Stimulated activated CD4-positive, alpha-beta T cell treated with anti-CD3 and anti-CD28 coated beads, TNF-alpha, amount 100 ng/mL, for 1 hour (primary cell): ENCODE measurements at regions not wholly inside any gene's neighbourhood (a gene's known extent, or its start where the extent isn't known, plus 50 kb on each side); places are given as distances from the start of the nearest gene placed in this dataset.

ENCODE experiments used
- DNase-seq, 3 donors: peaks; one replicate each; pipeline ENCODE4 v3.0.0-alpha.2; 2020; ENCODE audit warnings: low read depth in 3 of 3, low spot score in 1 of 3

DNA sequence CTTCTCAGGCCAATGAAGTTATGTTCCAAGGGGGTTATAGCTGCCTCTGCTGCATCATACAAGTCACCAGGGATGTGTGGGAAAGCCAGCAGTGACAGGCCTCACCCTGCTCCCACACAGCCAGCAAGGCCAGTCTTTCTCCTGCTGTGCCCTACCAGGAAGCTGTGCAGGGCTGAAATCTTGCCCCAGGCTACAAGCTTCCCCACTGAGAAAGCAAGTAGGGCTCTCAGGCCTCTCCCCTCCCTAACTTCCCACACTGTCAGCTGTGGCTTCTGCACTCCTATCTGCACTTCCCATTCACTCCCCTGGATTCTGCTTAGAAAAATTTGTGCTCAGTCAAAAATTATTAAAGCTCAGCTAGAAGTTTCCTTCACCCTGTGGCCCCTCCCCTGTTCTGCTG lies 611.2 kb upstream of the ZNF608 start:
- DNase-seq = no peak

DNA sequence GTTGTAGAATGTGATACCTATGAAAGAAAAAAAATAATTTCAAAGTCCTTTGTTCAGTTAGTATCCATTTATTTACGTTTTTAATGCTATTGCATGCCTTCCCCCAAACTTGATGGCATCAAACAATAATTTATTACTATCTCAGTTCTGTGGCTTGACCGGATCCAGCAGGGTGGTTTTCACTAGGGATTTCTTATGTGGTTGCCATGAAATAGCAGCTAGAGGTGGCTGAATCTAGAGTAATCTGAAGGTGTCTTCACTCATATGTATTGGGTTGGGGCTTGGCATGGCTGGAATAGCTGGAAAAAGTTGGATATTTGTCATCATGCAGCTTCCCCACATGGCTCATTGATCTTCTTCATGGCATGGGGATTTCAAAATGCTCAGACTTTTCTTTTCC lies 619.3 kb upstream of the ZNF608 start:
- DNase-seq = no peak

DNA sequence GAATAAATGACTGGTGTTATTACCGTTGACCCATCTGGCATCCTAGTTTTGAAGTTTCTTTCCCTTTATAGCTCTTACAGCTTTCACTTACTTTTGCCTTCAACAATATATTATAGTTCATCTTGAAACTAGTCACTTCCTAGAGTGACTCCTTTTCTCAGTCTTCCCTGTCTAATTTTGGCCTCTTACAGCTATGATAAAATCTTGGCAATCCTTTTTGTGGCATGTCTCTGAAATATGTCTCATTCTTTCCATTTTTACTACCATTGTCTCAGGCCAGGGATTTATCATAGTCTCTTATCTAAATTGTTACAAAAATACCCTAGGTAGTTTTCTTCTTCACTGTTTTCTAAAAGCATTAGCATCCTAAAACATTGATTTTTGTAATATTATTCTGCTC lies 621.3 kb upstream of the ZNF608 start:
- DNase-seq = no peak

DNA sequence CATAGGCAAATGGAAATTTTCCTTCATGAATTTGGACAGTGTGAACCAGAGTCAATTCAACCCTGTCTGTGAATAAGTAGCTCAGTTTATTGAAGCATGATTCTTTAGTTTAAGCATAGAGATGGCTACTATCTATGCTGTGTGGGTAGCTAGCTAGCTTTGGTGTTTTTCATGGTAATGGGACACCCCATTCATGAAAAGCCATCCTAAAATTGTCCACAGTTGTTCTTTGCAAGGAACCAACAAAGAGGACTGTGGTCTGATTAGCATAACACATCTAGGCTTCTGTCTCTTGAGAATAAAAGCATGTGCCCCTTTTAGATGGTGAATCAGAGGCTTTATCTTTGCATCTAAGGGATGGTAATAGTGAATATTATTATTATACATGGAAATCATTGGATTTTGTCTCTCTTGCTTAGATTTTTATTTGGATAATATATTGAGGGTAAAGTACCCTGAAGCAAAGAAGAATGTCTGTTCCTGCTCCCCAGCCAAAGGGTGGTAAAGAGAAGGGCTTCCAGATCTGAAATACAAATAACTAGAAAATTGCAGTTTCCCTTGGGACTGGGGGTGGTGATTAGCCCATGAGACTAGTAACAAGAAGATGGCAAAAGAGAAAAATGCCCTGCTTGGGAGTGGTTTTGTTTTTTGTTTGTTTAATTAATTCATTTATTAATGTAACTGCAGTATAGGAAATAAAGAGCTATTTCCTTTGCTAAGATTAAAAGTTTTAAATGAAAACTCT lies 624.2 kb upstream of the ZNF608 start:
- DNase-seq = no peak

DNA sequence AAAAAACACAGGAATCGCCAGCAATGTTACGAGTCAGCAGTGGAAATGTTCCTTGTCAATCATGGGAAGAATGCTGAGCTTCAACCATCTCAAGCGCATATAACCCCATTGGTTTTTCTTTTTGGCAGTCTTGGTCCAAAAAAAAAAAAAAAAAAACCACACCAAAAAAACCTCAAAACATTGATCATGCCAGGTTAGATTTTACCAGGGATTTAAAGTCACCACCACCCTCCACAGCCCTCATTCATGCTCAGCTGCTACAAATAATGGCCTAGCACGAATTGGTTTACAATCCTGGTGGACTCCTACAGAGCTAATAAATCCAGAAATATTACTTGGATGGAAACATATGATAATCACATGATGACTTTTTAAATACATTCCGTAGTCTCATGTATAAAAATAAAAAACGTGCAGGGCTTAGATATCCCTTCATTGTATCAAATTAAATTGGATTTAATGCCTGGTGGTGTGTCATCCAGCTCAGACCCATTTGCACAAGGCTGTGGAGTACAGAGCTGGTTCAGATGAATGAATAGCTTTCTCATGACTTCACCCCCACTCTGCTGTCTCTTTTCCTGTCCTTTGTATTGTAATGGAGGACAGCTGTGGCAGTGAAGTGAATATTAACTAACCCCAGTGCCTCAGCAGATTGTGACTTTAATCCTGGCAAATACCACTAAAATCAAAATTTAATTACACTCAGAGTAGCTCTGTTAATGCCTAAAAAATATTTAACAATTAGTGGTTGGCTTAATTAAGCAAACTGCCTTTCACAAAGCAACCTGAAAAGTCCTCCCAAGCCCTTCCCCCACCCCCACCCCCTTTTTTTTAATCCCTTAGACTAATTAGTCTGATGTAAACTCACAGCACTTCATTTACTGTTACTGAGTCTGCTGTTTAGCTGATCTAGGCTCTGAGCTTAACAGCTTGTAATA lies 626.5 kb upstream of the ZNF608 start:
- no peak for DNase-seq

DNA sequence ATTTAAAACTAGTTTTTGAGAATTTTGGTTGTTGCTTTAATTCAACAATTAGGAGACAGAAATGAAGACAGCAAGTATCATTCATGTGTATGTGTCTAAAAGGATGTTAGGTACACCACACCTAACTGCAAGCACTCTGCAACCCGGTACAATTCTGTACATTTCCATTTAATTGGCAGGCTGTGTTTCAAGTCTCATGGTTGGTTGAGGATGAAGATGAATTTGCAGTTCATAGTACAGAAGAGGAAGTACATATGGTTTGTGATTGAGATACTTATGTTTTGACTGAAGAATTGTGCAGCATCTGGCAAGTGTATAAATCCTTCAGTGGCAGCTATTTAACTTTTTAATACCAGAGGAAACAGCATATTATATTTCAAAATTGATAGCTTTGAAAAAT lies 628.7 kb upstream of the ZNF608 start:
- DNase-seq = no peak

DNA sequence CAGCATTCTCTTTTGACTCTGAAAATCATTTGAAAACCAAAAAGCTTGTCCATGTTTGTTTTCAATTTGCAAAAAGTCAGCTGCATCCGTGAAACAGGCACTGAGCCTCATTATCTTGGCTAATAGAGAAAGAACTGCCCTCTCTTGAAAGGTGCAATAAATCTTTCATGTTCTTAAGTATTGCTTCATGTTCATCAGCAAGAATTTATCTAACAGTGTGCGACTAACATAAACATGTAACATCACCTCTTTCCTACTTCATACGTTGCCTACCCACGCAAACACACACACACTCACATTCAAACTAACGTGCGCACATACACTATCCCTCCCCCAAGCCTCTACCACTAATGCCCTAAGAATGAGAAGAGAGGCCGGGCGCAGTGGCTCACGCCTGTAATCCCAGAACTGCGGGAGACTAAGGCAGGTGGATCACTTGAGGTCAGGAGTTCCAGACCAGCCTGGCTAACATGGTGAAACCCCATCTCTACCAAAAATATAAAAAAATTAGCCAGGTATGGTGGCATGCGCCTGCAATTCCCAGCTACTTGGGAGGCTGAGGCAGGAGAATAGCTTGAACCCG lies 629.7 kb upstream of the ZNF608 start:
- DNase-seq = no peak

DNA sequence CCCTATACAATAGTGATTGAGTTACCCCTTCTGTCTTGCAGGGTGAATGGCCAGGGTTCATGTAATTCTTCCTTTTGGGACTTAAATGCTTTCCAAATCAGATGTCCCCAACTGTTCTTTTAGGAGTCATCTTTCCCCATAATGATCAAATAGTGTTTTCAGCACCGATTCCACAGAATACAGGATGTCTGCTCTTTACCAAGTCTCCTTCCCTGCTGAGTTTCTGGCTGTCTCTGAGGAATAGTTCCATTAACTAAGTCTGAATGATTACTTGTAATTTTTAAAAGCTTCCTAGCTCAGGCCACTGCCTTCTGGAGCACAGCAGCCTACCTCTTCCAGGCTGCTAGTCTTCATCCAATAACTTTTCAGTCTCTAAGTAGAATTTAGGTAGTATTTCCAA lies 630.7 kb upstream of the ZNF608 start:
- no peak for DNase-seq

DNA sequence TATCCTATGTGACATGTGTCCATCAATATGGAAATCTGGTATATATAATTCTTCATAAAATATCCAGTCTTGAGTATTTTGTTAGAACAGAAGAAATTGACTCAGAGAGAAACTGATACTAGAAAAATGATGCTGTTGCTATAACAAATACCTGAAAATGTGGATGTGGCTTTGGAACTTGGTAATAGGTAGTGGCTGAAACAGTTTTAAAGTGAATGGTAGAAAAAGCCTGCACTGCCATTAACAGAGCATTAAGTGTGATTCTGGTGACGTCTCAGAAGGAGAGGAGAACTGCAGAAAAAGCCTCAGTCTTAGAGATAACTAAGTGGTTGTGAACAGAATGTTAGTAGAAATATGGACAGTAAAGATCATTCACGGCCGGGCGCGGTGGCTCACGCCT lies 634.9 kb upstream of the ZNF608 start:
- DNase-seq = no peak

DNA sequence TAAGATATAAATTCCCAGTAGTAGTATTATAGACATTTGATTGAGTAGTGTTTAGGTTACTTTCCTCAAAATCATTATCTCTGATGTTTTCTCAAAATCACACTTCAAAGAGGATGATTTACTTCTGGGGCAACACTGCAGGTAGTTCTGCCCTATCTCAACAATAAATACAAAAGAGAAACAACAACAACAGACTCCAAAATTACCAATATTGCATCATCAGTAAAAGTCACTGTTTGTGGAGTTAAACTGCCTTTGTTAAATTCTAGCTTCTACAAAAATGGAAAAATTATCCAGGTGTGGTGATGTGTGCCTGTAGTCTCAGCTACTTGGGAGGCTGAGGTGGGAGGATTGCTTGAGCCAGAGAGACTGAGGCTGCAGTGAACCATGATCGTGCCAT lies 637.6 kb upstream of the ZNF608 start:
- DNase-seq = no peak

DNA sequence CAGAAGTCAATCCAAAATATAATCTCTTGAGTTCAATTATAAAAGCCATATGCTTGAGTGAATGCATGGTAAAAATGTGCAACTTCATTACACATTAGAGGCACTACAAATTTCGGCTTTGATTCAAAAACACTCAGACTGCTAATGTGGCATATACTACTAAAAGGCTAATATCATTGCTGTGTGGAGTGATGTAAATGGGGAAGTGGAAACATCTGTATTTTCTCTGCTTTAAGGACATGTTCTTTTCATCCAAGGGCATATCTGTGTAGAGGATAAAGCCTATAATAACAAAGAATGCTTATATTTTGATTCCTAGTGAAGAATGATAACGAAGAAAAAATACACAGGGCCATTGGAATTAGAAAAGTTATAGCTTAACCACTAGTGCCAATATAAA lies 643.9 kb upstream of the ZNF608 start:
- no peak for DNase-seq

DNA sequence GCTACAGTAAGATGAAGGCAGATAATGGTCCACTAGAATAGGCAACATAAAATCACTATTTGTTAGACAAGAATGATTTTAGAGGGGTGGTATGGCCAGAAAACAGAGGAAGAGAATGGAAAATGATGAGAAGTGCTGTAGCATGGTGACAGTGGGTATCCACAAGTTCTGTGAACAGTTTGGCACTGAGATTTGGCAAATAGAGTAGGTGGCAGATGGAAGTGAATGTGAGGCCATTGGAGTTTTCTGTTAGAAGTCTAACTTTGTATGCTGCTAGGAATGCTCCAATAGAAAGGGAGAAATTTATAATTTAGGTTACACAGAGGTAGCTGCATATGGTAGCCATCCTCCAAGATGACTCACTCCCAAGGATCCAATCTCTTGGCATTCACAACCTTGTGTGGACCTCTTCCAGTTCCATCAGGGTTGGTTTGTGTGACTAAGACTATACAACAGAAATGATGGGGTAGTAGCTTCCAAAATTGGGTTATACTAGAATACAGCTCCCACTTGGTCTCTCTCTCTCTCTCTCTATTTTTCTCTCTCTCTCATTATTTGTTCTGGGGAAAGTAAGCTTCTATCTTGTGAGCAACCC lies 646.9 kb upstream of the ZNF608 start:
- no peak for DNase-seq

DNA sequence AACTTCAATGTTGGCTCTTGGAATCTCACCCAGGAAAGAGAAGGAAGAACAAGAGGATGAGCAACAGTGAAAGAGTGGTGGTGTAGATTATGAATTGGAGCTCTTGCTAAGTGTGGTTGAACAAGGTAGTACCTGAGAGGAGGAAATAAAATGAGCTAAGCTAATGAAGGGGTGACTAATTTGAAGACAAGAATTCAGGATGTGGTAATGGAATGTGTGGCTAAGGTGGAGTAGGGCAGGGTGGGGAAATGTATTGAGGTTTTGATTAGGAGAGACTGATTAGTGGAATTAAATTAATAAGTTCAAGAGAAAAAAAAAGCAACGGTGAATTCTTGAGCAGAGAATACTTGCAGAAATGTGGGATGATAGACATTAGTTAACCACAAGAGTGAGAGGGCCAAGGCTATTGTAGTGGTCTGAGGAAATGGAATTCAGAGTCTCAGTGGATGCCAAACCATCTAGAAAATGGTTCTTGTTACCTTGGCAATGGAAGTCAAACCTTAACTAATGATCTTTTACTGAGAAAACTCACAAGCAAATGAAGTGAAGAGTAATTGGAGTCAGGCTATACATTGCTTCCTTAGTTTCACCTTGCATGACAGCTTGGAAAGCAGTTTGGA lies 648.3 kb upstream of the ZNF608 start:
- DNase-seq = no peak

DNA sequence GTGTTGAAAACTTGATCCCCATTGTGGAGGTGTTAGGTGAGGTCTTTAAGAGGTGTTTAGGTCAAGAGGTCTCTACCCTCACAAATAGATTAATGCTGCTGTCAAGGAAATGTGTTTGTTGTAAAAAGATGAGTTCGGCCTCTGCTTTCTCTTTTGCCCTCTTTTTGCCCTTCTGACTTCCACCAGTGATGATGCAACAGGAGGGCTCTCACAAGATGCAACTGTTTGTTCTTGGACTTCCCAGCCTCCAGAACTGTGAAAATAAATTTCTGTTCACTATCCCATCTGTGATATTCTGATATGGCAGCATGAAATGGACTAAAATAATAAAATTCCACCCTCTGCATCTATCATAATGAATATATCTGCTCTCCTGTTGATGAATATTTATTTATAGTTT lies 650.0 kb upstream of the ZNF608 start:
- DNase-seq = no peak

DNA sequence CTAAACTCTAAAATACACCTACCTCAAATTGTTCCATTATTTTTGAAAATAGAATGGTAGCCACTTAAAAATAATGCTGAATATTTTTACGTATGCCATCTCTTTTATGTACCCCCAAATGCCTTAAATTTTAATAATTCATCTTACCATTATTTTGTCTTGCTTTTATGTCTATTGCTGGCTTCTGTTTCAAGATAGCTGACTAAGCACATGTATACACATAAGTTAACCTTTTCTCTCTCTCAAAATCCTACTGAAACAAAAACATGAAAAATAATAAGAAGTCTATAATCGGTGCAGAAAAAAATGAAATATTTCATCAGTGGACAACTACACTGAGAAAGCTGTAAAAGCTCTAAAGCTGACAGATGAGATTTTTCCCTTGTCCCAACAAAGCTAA lies 652.0 kb upstream of the ZNF608 start:
- DNase-seq = no peak

DNA sequence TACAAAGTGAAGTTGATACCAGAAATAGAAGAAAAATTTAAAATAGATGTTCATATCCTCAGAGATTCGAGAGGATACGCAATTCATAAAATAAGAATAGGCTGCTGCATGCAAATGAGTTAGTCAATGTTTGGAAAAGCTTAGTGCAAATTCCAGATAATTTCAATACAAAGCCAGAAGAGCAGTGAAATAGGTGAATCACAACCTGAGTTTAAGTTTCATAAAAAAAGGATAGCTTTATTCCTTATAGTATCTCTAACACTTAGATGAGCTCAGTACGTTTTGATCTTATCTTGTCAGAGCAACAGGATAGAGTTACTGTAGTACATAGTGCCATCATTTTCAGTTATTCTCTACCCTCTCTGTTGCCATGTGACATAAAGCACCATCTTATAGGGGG lies 653.4 kb upstream of the ZNF608 start:
- no peak for DNase-seq

DNA sequence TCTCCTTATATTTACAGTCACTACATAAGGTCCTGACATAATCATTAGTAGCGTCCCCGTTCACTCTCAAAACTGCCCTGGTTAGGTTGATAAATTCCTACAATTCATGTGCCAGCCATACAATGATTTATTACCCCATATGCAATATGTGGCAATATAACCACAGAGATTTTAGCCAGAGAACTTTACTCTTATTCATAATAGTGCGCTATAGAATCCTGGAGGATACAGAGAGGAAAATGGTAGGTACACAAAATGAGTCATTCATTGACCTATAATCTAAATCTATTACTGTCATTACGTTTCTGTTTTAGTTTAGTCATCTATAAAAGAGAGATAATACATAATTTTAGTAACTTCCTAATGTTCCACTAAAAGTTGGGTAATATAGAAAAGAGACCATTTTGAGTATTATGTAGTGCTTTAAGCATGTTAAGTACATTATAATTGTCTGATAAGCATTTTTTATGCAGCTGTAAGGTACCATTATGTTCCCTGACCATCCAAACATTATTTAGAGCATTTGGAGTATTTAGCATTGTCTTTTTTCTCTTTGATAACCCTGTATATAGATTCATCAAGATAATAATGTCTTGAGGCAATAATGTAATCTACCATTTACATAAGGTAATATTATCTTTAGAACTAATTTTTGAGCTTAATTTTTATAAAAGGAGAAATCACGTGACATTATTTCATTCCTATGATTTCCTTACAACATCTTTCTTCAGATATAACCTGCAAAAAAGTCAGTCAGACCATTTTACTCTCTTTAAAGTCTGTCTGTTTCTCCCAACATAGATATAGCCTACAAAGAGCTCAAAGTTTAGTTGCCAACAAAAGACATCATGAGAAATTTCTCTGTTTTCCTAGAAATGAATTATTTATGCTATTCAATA lies 655.5 kb upstream of the ZNF608 start:
- no peak for DNase-seq

DNA sequence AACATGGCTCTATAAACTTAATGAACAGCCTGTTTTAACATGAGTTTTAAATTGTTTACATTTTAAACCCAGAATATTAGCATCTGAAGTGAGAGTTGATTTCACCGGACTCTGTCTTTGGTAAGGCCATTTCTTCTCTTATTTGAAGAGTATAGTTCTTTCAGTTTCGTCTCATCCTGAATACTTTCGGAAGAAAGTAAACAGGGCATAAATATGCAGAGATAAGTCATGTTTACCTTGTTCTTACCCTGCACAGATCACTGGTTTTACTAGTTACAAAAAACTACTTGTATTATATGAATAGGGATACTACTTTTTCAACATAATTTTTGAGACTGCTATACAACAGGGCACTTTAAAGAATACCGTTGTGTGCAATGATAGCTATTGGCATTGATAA lies 656.3 kb upstream of the ZNF608 start:
- no peak for DNase-seq

DNA sequence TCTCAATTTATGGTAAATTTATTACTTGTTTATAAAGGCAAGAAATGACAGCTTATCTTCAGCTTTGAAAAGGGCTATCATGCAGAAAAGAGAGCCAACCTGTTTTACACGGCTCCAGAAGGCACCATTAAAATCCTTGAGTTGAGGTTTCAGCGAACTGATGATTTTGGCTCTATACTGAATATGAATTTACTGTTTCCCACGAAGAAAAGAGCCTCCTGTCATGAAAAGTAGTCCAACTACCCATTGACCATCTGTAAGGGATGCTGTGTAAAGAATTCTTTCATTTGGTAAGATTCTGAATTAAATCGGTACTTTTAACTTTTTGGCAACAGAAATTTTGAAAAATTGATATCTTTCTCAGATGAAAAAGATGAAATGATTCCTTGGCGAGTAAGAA lies 657.6 kb upstream of the ZNF608 start:
- DNase-seq = no peak

DNA sequence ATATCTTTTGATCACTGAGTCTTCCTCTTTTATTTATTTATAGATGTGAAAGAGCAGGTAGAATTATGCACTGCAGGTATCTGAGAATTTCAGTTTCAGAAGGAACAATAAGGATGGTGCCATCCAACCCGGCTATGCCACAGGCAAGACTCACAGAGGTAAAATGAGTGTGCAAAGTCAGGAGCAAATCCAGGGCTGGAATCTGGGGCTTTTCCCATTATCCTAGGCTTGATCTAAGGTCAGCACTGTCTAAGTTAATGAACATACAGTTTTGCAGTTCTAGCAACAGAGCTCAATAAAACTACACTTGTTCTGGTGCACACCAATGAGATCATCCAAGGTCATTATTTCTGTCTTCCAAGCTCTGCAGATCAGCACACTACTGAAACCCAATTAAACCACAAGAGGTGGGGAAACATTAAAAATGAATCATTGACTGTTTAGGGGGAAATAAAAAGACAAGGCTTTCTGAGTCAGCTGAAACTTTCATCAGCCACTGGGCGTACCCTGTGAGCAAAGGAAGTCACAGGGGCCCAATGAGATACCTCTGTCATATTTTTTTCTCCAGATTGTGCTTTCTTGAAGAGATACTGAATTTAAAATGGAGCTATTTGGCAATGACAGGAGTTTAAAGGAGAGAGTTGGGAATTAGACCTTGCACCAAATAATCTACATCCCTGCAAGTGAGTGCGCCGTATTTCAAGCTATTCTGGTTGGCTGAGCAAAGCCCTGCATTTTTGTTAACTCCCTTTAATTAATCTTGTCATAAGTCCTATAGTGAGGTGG lies 662.2 kb upstream of the ZNF608 start:
- no peak for DNase-seq
